NCI-H526 (cell line): ENCODE measurements at regions not wholly inside any gene's neighbourhood (a gene's known extent, or its start where the extent isn't known, plus 50 kb on each side); places are given as distances from the start of the nearest gene placed in this dataset.
"Not testable (repeated sequence)": the region's sequence is repeated elsewhere in the genome, so short reads cannot be mapped to it uniquely, and the experiment has no call there.

Experiments
- DNase-seq, 2 experiments: peaks; one replicate each; lab custom pipeline; 2025; lab: John Stamatoyannopoulos, UW

DNA sequence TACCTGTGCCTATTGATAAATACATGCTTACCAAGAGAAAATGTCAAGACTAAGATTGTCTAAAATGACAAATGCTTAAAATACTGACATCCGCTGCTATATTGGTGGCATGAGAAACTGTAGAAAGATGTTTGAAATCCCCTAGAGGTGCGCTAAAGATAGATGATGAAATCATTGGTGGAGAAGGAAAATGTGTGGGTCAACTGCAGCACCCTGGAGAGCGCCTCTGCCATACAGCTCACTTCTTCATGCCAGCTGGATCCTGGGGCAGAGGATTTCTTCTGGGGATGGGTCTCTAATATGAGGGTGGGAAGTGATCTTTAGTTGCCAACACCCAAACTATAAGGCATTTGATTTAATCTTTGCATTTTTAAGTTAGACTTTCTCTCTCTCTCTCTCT lies 680.4 kb upstream of the POM121L12 start:
- DNase-seq: no peak

DNA sequence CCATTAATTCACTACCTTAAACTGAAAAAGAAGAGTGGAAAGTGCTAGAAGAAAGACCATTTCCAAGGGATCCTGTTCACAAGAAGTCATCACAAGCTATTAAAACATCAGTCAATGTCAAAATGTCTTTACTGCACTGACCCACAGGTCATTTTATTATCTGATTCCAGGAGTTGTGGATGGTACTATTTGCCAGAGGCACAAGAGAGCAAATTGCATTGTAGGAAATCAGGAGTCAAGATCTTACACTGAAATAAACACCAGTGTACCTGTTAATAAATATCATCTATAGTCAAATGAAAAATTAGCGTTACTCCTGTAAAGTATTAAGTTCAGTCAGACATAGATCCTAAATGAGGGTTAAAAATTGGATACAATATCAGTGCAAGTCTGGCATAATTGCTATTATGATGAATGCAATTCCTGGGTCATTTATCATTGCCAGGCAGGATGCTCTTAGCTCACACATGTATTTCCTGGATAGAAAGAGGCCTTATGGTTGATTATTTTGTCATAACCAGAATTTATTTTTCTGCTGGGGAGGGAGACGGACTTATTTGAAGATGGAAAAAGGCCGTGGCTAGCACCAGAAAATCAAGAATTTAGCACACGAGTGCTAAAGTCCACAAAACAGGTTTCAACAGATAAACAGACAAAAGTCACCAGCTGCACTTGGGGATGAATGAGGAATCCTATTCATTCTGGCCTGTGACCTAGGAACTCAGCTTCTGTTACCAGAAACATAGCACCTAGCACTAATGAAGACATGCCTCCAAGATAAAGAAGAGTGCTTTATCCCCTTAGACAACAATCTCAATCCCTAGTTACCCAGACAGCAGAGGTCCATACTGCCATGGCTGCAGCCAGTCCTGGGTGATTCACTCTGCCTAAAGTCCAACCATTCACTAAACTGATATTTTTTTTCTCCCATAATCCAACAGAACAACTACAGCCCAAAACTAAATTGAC lies 683.1 kb upstream of the POM121L12 start:
- DNase-seq: no peak

DNA sequence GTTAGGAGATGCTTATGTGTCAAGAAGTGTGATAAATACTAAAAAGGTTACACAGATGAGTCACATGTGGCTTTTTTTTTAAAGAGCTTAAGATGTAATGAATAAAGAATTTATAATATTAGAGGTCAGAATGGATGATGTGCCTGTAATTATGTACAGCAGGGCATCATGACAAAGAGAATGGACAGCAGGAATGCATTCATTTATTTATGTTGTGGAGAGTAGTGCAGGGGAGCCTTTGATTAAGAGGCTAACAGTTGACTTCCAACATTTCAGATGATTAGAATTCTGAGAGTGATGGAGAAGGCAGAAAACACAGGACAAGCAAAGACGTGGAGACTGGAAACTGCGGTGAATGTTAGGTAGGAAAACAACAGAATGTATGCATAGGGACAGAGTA lies 691.4 kb upstream of the POM121L12 start:
- DNase-seq: no peak

DNA sequence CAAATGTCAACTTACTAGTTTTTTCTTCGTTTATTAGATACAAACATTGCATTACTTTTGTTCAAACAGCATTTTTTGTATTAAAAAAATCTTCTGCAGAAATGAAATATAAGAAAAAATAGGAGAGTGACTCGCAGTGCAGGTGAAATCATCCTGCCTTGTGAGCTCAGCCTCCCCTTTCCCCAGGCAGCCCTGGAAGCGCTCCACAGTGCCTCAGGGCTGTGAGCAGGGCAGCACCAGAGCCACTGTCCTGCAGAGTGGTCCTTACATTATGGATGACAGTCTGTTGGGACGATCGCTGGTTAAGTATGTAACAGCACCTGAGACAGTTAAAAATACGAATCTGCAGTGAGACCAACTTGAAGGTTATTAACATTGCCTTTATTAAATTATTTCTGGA lies 695.4 kb upstream of the POM121L12 start:
- DNase-seq: no peak

DNA sequence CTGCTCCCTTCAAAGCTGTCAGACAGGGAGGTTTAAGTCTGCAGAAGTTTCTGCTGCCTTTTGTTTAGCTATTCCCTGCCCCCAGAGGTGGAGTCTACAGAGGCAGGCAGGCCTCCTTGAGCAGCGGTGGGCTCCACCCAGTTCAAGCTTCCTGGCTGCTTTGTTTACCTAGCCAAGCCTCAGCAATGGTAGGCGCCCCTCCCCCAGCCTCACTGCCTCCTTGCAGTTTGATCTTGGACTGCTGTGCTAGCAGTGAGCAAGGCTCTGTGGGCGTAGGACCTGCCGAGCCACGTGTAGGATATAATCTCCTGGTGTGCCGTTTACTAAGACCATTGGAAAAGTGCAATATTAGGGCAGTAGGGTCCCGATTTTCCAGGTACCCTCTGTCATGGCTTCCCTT lies 707.1 kb upstream of the POM121L12 start:
- not testable (repeated sequence) for DNase-seq

DNA sequence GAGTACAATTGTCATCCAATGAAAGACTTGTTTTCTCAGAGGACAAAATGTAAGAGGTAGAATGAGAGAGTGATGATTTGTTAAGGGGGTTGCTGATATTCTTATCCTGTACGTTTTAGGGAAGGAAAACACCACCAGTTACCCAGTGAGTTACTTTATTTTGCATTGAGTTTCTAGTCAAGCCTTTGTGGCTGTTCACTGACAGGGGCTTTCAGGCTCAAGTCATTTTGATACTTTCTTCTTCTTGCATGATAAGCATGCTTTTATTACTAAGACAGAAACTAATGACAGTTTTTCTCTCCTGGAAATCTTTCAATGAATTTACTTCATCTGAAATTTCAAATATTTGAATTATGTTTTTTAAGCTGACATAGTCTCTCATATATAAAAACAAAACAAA lies 710.2 kb upstream of the POM121L12 start:
- no peak for DNase-seq

DNA sequence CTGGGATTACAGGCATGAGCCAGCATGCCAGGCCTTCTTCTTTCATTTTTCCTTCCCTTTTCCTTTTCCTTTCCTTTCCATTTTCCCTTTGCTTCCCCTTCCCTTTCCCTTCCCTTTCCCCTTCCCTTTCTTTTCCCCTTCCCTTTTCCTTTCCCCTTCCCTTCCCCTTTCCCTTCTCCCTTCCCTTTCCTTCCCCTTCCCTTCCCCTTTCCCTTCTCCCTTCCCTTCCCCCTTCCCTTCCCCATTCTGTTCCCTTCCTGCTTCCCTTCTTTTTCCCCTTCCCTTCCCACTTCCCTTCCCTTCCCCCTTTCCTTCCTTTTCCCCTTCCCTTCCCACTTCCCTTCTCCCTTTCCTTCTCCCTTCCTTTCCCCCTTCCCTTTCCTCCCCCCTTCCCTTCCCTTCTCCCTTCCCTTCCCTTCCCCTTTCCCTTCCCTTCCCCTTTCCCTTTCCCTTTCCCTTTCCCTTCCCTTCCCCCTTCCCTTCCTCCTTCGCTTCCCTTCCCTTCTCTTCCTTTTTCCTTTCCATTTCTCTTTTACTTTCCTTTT lies 712.2 kb upstream of the POM121L12 start:
- DNase-seq: no peak

DNA sequence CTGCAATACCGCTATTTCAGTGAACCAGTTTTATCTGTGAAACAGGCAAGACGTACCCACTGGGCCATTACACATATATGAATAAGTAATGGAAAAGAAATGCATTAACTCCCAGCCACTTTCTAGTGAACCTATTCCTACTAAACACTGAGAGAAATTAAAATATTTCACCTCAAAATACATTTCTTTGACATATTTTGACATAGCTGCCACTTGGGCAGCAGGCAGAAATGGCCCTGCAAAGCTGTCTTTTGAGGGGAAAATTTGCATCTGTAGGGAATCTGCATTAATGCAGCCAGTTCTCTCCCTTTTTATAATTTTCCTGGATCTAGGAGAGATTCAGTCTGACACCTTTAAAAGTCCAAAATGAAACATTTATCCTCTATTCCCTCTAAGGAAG lies 714.8 kb upstream of the POM121L12 start:
- no peak for DNase-seq

DNA sequence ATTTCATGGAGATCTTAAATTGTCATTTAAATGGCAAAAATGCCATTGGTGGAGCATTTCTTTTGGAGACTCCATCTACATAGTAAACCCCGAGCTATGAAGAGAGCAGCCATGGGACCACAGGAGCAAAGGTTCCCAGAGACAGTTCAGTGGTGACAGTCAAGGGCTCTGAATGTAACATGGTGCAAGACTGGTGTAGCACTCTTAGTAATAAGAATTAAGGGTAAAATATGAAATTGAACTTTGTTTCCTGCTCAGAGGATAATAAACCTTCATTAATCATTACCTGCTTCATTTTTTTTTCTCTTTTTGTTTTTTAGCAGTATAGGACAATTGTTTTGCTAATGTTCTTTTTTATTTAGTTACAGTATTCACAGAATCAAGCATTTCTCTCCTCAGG lies 717.5 kb upstream of the POM121L12 start:
- no peak for DNase-seq

DNA sequence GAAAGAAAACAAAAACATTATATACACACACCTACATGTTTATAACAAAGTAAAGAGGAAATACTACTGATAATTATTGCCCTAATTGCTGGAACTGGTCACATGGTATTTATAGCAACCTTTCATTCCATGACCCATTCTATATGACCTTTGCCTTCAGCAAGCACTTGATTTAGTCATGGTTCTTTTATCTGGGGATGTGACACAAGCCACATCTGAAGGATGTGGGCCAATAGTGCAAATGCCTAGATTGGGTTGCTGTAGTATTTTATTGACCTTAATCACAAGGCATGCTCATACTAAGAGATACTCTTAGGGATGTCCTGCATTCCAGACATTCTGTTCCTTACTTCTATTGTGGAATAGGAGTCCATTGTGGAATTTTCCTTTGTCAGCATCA lies 723.5 kb upstream of the POM121L12 start:
- DNase-seq: no peak

DNA sequence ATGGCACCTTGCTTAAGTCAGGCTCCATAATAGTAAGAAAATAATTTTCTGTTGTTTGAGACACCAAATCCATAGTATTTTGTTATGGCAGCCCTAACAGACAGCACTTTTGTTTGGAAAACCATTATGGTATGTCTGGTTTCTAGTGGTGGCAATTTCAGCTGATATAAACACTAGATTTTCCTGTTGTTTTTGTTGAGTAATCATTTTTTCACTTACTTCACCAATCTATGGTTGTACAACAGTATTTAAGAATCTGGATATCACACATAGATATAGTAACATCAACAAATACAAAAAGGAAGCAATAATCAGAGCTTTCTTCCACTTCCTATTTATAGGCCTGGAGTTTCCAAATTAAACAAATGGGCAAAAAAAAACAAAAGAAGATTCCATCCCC lies 725.8 kb upstream of the POM121L12 start:
- DNase-seq: no peak

DNA sequence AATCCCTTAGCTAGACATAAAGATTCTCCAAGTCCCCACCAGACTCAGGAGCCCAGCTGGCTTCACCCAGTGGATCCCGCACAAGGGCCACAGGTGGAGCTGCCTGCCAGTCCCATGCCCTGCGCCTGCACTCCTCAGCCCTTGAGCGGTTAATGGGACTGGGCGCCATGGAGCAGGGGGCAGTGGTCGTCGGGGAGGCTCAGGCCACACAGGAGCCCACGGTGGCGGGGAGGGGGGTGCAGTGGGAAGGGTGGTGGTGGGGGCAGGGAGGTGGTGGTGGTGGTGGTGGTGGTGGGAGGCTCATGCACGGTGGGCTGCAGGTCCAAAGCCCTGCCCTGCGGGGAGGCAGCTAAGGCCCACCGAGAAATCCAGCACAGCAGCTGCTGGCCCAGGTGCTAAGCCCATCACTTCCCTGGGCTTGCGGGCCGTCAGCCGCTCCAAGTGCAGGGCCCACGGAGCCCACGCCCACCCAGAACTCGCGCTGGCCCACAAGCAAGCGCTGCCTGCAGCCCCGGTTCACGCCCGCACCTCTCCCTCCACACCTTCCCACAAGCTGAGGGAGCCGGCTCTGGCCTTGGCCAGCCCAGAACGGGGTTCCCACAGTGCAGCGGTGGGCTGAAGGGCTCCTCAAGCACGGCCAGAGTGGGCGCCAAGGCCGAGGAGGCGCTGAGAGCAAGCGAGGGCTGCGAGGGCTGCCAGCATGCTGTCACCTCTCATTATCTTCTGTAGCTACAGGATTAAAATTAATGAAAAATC lies 732.5 kb upstream of the POM121L12 start:
- no peak for DNase-seq

DNA sequence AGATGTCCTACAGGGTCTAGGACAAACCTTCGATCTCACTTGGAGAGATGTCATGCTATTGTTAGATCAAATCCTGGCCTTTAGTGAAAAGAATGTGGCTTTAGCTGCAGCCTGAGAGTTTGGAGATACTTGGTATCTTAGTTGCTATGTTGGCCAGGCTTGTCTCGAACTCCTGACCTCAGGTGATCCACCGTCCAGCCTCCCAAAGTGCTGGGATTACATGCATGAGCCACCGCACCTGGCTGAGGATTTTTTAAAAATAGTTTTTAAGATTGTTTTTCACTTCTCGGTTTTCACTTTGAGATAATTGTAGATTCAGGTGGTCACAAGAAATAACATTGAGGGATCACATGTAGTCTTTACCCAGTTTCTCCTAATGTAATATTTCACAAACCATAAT lies 738.3 kb upstream of the POM121L12 start:
- DNase-seq: no peak

DNA sequence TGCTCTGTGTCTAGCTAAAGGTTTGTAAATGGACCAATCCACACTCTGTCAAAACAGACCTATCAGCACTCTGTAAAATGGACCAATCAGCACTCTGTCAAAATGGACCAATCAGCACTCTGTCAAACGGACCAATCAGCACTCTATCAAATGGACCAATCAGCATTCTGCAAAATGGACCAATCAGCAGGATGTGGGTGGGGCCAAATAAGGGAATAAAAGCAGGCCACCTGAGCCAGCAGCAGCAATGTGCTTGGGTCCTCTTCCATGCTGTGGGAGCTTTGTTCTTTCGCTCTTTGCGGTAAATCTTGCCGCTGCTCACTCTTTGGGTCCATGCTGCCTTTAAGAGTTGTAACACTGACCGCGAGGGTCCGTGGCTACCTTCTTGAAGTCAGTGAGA lies 740.5 kb upstream of the POM121L12 start:
- no peak for DNase-seq

DNA sequence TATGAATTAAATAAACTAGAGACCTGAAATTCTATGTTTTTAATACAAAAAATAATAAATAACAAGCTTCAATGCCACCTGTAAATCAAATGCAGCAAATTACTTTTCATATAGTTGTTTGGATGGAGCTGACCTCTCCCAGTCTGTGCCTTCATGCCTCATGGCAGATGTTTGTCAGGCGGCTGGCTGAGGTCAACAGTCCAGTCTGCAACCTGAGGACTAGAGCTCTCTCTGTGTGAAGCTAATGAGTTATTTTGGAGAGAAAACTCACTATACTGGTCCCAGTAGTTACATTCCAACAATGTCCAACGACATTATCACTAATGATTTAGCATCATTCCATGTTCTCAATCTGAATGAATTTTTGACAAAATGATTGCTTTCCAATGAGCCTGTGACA lies 746.2 kb upstream of the POM121L12 start:
- DNase-seq: no peak

DNA sequence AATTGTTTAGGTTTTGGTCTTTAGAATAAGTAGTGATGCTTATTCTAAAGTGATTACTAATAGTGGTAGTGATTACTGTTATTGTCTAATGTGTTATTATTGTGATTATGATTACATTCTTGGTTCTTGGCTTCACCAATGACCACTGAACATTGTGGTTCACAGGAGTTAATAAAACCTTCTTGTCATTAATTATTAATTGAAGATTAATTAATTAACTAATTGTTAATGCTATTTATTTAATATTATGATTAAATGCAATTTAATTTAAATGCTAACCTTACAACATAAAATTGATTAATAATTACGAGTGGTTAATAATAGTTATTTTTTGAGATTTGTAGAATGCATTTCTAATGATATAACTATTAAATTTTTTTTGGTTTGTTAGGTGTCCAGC lies 747.7 kb upstream of the POM121L12 start:
- DNase-seq: no peak

DNA sequence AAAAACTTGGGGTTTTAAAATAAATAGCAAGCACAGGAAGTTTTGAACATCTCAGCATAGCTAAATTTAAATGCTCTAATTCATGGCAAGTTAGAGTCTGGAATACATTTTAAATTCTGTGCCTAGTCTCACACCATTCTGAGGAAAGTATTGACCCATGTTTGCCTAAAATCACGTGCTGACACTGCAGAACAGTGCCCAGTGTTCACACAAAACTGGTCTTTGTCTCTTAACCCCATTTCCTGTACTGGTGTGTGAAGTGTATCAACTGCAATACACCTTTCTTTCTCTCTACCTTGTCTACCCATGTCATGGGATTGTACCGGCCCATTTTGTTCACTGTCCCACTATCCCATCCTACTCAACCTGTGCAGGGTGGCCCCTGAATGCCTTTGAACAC lies 749.7 kb upstream of the POM121L12 start:
- no peak for DNase-seq

DNA sequence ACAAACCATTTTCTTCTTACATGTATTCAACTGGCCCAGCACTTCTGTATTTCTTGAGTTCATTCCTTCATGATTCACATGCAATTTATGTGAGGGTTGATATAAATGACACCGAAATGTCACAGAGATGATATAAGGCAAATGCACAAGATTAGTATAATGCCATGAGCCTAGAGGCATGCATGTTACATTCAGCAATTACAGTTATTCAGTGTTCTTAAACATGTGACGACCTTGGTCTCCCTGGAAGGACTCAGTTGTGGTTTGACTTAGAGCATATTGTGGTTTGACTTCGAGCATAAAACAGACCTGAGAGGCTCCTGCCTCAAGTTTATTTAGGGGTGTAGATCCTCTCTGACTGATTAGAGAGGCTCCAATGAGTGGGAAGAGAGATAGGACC lies 752.1 kb upstream of the POM121L12 start:
- no peak for DNase-seq

DNA sequence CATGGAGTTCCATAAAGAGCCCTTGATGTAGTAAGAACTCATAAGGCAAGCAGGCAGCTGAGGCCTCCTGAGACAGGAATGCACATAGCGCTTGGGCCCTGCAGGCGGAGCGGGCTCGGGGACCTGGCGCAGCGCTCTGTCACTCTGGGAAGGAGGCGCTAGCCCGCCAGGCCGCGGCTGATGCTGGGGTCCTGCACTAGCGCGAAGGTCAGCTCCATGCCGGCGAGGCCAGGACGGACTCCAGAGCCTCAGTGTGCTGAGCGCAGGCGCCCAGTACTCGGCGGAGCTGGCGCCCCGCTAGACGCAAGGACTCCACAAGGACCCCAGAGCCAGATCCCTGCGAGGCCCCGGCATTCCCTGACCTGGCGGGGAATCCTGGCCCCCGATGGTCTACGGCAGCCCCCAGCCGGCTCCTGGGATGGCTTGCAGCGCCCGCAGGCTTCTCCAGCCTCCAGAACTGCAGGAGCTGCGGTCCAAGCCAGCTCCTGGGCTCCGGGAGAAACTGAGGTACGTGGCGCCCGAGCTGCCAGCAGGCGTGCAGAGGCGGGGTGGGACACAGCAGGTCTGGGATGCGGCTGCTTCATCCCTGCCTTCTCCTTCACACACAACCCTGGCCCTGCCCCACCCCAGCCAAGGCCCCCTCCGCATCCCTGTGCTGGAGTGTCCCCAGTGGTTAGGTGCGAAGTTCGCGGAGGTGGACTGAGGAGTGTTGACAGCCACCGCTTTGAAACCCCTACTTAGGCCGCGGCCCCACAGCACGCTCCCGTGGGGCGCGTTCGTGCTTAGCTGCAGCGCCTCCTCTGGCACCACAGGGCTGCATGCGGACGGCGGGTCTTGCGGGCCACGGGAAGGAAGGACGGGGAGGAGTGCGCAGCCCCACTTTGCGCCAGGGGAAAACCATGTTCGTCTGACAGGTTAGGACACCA lies 761.5 kb upstream of the POM121L12 start:
- DNase-seq: no peak

DNA sequence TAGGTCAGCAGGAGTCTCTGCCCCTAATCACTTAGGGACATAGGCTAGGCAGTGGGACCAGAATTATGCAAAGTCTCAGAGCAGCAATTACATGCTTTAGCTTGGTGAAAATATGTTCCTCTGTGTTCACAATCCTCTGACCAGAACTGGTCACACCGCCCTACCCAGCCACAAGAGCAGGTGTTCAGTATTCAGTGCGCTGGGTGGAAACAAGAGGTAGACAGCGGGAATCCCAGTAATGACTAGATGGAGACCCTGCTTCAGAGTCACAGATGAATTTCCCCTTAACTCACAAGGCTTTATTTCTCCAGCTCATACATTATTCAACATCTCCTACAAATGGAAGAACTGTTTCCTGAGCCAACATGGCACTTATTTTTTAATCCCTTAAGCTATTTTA lies 763.7 kb upstream of the POM121L12 start:
- peak in 1 of 2 experiments; percentile 15 for DNase-seq

DNA sequence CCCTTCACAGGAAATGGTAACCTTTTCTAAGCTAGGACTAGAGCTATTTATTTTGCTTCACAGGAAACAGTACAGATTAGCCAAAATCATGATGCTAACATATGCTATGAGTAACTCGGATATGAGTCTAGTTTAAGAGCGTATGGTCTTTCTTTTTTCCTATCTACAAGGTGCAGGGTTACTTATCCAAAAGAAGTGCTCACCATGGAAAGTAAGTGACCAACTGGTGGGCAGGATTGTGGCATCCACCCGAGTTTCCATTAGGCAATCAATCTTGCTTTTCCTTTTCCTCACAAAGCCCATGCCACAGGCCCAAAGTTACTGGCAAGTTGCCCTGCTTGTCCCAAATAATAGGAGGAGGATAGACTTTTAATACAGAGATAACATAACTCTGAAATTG lies 765.1 kb upstream of the POM121L12 start:
- no peak for DNase-seq

DNA sequence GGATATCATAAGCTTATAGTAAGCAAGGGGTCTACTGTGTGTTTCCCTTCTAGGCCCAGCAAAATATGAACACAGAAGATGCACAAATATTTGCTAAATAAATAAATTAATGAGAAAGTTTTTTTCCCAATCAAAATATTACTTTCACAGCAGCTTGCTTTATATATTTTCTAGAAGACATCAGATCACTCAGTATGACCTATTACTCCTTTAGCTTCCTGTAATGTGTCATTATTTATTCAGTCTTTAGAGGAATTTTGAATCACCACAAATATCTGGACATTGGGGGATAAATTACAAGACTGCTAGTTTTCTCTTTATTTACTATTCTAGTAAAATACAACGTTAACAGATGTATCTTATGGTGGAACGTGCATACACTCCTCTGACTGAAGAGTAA lies 765.8 kb upstream of the POM121L12 start:
- DNase-seq: no peak
